Renal cortical epithelial cell (primary cell): ENCODE measurements at regions not wholly inside any gene's neighbourhood (a gene's known extent, or its start where the extent isn't known, plus 50 kb on each side); places are given as distances from the start of the nearest gene placed in this dataset.

Source experiments
- DNase-seq: peaks from one replicate; pipeline ENCODE4 v3.0.0-alpha.2; 2011; ENCODE audit warnings: low read depth

DNA sequence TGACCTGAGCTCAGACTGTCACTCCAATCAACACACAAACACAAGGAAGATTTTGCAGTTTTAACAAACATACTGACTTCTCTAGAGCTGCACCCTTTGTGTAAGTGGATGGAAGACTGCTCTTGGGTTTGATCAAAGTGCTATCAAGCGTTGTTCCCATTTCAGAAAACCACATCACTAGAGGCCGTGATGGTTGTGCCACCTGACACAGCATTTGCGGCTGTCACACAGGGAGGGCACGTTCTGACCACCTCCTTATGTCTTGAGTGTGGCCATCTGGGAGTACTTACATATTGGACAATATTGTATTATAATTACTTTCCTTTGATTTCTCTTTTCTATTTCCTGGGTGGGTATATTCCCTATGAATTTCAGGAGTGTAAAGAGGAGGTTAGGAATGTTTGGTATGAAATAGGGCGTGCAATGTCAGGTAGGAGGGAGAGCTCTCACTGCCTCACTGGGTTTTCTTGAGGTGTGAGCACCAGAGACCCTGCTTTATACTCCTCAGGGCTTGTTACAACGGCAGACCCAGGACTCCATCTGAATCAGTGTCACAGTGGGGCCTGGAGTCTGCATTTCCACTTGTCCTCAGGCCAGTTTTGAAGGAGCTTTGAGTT, 74.3 kb downstream of the SYNE3 start:
- no peak for DNase-seq

DNA sequence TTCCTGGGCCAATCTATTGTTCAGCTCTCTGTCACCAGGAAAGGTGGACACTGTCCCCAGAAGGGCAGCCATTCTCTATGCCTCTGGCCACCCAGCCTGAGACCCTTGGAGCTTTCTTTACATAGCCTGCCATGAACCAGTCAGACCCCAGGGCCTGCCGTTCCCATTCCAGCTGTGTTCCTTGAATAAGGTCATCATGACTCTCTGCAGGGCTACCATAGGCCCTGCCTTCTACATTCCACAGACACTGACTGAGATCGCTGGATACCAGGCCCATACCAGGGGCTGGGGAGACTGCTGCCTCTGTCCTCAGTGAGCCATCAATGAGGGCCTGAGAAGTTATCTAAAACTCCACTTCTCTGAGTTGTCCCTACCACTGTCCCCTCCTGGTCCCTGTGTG, 75.5 kb downstream of the SYNE3 start:
- DNase-seq: no peak

DNA sequence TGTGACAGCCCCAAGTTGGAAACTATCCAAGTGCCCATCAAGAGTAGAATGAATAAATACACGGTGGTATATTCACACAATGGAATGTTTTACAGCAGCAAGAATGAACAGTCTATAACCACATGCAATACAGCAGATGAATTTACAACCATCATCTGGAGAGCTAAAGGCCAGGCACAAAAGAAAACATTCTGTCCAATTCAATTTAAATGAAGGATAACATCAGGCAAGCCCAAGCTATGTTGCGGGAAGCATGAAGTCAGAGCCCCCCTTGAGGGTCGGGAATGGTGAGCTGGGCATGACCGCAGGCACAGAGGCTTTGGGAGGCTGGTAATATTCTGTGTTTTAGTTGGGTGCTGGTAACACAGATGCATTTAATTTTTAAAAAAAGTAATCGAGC, 76.0 kb downstream of the SYNE3 start:
- DNase-seq: no peak

DNA sequence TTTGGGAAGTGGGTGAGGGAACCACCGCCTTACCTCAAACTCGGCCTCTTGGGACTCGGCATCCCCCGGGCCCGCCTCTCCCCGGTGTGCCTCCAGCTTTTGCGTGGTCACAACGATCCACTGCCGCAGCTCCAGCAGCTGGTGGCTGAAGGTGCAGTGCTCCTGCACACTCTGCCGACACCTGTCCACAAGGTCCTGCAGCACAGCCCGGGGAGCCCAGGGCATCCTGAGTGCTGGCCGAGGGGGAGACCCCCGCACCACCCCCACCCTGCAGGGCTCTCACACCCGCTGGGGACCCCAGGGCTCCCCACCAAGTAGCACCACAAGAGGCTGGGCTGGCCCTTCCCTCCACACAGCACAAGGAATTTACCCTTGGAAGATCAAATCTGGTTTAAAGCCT, 76.6 kb downstream of the SYNE3 start:
- no peak for DNase-seq

DNA sequence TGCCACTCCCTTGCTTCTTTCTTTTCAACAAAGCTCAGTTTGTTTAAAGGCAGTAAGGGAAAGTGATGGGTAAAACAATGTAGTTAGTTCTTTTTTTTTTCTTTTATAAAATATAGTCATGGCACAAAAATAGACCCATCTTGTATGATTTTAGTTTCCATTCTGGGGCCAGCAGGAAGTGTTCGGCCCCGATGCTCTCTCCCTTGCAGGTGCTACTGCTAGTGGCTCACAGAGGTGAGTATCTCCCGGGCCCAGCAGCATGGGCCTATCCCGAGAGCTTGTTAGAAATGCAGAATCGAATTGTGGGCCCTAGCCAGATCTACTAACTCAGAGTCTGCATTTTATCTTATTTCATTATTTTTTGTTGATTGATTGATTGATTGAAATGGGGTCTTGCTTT, 78.7 kb downstream of the SYNE3 start:
- DNase-seq: no peak

DNA sequence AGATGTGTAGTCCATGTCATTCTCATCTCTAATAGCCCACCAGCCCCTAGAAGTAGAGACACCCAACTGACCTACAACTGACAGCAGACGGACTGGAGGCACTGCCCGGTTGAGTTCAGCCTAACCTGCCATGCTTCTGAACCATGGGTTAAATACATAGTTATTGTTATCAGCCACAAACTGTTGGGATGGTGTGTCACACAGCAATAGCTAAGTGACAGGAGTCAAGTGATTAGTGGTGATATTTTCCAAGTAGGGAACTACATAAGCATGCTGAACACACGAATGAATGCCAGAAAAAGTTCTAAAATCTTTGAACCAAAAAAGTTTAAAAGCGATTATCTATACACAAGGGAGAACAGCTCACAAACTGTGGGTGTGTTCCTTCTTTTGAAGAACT, 80.1 kb downstream of the SYNE3 start:
- DNase-seq: no peak

DNA sequence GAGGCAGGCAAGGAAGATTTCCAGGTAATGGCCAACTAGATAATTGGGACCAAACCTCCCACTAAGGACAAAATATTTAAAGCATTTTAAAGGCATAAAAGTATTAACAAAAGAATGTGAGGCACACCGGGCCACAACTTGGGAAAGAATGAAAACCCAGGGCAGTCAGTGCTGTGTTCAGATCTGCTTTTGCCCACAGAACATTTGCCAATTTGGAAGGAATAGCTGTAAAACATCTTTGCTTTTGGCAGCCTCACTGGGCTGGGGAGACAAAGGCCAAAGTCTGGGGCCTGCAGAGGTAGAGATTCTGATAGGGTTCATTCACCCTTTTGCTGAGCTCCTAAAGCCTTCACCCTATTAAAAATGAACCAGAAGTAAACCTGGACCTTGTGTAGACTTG, 82.3 kb downstream of the SYNE3 start:
- no peak for DNase-seq

DNA sequence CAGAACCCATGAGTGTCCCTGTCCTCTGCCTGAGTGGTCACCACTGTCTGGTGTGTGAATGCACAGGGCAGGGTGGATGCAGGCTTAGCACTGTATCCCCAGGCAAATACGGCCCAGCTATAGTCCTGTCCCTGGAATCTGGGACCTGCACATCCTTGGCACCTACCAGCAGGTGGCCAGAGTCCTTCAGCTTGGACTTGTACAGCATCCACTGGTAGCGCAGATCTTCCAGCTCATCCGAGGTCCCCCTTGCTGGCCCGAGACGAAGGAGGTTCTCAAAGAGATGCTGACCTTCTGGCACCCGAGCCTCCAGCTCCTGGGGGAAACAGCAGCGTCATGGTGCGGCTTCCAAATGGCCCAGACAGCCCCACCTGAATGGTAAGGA, 83.4 kb downstream of the SYNE3 start:
- DNase-seq: no peak

DNA sequence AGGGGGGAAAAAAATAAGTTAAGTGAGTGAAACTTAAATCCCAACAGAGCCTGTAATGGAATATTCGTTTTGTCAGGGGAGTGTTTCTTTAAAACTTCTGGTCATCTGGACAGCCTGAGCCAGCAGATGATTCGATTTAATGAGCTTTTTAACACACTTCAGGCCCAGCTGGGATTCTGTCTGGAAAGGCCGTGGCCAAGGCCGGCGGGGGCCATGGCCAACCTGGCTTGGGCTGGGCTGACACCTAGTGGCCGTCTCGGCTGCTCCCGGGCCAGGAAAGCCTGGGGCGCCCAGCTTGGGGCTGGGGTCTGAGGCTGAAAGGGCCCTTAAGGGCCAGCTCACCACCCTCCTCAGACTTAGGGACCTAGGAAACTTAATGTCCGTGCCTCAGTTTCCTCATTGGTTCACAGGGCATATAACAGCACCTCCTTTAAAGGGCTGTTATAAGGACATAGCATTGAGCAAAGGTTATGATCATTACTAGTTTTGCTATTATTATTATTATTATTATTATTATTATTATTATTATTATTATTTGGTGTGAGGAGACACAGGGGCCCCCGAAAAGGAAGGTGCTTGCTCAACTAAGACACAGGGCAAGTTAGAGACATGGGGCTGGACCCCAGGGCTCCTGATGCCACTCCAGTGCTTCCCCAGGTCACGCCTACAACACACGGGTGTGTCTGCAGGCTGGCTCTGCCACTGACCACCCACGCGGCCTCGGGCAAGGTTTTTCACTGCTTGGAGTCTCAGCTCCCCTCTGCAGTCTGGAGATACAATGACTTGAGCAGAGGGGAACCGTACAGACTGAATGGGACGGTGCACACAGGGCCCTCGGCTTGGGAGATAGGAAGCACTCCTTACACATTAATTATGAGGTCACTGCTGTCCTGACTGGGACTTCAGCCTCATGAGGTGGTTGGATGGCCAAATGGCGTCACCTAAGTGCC, 84.0 kb downstream of the SYNE3 start:
- DNase-seq: peak; percentile 17

DNA sequence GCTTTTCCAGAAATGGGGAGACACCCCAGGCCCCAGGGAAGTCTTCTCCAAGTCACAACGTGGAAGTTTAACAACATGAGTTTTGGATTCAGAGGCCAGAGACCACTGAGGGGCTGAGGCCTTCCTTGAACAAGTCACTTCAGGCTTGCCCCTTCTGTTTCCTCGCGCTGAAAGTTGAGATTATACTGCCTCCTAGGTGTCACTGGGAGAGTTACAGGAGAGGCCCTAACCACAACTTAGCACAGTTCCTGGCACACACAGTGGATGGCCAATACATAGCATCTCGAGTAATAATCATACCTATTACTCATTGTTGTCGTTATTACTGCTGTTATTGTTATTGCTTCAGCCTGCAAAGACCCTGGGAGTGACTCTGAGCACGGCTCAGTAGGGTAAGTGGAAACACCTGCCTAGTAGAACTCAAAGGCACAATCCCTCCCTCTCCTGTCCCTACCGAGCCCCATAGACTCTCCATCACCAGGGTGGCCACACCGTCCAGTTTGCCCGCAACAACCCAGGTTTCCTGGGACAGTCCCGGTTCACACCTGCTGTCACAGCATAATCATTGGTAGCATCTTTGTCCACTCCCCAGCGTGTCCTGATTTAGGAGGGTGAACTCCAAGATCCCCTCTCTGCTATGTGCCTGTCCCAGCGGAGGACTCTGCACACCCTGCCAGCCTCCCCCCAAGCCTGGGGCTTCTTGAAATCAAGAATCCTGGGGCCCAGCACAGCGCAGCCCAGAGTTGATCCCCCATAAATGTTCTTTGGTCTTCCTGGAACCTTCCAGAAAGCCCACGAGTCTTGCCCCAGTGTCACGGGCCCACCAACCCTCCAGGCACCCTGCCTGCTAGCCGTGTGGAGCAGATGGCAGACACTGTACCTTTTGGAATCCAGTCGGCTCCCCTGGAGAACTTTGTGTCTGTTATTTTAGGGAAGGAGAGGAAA, 85.0 kb downstream of the SYNE3 start:
- peak; percentile 26 for DNase-seq

DNA sequence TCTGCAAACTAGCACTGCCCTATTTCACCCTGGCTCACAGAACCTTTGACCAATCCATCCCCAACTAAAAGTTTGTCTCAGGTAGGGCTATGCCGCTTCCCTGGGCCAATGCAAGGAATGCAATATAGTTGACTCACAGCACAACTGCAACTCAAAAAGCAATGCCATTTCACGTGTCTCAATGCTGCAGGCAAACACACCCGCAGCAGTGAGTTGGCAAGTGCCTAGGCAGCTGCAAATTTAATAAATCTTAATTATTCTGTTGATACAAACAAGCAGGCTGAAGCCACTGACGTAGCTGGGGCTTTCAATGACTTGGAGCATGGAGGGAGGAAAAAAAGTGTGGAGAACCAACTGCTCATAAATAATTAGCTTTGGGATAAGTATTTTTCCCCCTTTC, 87.9 kb downstream of the SYNE3 start:
- DNase-seq: peak; percentile 51

DNA sequence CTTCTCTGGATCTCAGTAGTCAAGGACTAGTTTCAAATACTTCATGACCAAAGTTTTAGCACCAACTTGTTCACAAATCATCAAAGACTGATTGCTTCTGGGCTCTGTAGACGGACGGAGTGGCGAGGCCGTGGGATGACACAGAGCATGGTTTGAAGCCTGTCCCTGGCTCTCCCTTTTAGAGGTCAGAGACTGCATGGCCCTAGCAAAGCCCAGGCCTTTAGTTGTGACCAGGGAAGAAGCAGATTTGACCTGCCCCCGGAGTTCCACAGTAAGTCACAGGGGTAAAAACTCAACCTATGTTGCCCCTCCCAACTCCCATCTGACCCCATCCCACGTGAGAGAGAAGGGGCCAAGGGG, 90.4 kb downstream of the SYNE3 start:
- no peak for DNase-seq

DNA sequence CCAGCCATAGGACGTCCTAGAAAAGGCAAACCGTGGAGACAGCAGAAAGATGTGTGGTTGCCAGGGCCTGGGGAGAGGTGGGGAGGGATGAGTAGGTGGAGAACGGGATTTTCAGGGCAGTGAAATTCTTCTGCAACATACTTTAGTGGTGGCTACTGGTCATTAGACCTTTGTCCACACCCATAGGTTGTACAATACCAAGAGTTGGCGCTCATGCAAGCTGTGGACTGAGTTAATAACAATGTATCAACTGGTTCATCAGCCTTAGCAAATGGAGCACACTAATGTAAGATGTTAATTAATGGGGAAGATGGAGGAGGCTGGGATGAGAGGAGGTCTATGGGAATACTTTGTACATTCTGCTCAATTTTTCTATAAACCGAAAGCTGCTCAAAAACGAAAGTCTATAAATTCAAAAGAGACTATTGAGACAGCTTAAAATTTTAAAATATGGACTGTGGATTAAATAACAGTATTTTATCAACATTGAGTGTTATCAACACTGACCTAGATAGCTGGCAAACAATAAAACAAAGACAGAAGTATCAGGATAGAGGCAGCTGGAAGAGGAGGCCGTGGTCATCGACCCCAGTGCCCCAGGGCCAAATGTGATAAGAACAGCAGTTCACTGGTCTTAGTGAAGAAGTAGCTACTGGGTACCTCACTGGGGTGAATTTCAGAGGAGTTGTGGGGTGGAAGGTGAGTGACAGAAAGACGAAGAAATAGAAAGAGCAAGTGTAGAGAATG, 90.9 kb downstream of the SYNE3 start:
- no peak for DNase-seq

DNA sequence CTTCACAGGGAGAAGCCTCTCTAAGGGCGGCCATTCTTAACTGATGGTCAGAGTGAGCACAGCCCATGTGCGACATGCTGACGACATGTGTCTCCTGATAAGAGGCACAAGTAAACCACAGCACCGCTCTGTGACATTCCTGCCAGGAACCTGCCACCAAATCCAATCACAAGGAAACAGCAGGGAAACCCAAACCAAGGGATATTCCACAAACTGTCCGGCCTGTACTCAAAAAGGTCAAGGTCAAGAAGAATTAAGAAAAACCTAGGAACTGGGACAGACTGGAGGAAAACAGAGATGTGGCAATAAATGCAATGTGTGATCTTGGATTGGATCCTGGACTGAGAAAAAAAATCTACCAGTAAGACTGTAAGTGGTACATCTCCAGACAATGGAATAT, 91.9 kb downstream of the SYNE3 start:
- no peak for DNase-seq

DNA sequence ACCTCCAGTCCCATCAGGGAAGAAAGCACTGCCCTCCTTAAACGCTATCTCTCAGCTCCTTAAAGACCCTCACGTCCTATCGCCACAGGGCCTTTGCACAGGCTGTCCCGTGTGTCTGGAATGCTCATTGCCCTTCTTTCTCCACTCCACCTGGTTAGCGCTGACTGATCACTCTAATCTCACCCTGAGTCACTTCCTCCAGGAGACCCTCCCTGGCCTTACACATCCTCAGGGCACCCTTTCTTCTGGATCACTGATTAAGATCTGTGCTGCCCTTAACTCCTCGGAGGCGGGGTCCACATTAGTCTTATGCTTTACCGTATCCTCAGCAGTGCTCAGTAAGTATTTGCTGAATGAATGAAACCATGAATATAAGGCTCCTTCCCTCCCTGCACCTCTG, 94.7 kb downstream of the SYNE3 start:
- DNase-seq: no peak

DNA sequence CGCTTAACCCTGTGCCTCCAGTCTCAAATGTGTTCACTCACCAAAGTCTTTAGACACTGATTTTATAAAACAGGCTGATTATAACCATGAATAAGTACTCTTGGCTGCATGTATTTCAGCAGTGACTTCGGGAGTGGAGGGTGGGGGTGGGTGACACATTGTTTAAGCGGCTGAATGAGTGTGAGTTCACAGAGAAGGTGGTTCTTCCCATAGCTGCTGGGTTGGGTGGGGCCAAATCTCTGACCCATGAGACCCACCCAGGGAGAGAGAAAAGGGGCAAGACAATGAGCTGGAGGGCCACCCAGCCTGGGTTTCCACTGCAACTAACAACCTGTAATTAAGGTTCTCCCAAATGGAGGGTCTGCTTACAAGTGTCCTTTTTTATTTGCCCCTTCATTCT, 96.4 kb downstream of the SYNE3 start:
- DNase-seq: no peak

DNA sequence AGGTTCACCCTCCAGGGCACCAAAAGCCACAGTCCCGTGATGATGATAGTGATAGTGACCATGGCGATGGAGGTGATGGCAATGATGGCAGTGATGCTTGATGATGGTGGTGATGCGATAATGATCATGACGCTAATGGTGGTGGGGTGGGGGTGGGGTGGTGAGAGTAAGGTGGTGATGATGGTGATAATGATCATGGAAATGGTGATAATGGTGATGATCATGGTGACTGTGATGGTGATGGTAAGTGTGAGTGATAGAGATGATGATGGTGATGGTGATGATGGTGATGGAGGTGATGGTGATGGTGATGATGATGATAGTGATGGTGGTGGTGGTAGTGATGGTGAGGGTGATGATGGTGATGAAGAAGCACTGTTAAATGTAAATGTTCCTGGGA, 96.9 kb downstream of the SYNE3 start:
- no peak for DNase-seq

DNA sequence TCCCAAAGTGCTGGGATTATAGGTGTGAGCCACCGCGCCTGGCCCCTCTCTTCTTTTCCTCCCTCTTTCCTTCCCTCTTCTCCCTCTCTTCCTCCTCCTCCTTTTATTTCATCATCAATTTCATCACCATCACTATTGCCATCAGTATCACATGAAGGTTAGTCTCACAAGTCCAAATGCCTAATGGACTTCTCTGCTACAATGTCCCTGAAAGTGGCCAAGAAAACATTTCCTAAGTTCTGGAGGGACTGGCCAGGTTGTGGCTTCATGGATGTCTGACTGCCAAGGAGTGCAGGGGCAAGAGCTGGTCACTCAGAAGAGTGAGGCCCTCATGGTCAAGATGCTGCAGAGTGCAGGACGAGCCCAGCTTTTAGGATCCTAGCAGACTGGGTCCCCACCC, 97.6 kb downstream of the SYNE3 start:
- DNase-seq: no peak

DNA sequence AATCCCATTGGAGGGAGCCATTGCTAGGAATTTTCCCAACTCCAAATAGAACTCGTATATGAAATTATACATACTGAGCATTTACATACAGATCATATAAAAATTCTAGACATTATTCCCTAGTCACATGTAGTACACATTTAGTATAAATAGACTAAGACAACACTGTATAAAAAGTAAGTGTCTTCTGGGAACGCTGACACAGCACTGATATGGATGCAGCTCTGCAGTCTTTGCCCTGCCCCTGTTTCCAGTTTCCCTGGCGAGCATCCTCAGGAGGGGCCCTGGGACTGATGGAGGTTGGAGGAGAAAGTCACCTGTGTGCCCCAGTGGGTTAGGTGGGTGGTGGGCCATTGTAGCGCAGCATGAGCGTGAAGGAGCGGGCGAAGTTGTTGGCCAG, 97.8 kb upstream of the CLMN start:
- DNase-seq: no peak

DNA sequence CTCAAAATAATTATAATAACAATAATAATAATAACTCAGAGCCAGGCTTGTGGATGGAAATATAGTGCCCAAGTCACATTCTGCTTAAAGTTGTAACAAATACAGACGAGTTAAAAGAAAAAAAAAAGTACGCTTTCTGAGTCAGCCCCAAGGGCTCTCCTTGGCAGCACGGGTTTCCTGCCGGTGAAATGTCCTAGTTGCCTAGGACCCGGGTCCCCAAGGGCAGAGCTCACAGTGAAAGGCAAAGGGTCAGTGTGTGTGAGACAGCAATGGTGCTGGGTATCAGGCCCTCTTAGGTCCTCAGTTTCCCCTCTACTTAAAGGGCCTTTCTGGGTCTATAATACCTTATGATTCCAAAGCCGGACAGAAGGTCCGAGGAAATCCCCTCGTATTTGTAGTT, 96.3 kb upstream of the CLMN start:
- no peak for DNase-seq

DNA sequence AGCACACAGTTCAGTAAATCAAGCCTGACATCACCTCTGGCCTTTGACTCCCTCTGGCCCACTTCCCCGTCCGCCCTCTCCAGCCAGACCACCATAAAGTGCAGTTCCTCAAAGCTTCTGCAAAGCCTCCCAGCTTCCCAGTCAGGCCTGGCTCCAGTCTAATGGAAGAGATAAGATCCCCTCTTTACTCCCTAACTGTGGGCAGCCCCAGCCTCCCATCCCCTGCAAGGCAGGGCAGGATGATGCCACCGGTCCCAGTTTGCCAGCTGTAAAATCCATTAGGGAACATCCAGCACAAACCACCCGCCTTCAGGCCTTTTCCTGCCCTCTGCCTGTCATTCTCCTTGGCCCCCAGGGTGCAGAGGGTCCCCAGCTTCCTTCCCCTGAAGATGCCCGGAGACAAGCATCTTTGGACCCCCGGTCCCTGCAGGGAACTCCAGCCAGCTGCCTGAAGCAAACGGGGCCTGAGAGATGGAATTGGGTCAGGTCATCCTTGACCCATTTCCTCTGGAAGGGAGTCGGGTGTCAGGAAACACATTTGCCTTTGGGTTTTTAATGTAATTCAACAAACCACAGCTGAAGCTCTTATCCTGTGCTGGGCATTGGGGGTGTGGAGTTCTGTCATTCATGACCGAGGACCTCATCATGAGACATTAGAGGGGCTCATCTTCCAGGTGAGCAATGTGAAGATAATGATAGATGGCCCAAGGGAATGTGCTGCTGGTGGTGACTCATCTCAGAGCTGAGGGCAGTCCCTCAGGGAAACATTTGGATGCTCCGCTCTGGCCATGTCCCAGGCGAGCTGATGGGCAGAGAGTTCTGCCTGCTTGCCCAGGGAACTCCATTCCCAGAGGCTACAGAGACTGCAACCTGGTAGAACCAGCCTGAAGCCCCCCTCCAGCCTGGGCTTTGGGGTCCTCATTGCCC, 93.8 kb upstream of the CLMN start:
- DNase-seq: no peak
